IPS-NIHi7 (cell line): ENCODE measurements at regions not wholly inside any gene's neighbourhood (a gene's known extent, or its start where the extent isn't known, plus 50 kb on each side); places are given as distances from the start of the nearest gene placed in this dataset.
A peak's percentile ranks its signal among the peaks of the same experiment; 100 is the strongest.

Experiments used
- DNase-seq: peaks from one replicate; pipeline ENCODE4 v3.0.0; 2012; ENCODE audit warnings: mixed read lengths; ENCODE audit errors: extremely low spot score

DNA sequence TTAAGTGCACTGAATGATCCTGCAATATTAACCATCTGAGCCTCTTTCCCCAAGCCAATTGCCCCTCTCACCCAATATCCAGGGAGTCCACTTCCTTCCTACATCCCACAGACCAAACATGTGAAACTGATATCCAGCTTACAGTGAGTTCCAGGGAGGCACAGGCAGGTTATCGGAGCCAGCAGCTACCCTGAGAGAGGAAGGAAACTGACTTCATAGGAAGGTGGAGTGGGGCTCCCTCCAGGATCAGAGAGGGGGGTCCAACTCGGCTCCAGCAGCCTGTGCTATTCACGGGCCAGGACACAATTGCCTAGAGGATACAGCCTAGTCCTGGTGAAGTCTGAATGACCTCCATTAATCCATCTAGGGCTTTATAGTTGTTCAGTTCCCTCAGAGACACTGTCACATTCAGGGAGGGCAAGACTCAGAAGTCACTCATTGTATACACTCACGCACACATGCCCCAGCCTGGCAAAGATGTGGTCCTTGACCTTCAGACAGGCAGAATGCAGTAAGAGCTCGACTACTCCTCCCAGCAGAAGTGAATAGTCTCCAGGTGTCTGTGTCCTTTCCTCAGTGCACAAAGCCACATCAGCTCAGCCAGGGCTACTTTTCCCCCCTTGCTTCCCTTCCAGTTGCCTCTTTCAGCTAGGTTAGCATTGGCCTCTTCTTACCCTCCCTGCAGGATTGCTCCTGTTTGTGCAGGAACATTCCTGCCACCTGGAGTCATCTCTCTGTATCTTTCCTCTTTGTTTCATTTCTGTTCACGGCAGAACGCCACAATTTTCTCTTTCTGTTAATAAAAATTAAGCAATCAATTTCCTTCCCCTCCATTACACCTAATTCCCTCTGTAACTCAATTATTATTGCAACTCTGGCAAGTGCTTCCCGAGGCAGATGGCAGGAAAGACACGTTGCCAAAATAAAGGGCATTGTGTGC, 501.7 kb downstream of the ARHGEF28 start:
- peak; percentile 33 for DNase-seq

DNA sequence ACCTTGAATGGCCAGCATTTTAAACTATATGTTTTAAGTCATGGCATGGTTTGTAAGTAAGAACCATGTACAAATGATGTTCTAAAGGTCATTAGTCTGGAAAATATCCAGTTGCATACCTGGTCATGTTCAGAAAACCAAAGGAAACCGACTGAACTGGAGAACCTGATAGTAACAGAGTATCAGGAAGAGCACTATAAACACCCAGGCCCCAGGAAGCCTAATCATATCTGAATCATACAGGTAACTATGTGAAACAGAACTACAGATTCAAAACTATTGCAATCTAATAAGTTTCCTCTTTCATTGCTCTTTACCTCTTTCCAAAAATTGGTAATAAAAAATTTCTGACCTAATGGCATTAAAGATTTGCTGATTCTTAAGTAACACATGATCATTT, 500.3 kb downstream of the ARHGEF28 start:
- no peak for DNase-seq

DNA sequence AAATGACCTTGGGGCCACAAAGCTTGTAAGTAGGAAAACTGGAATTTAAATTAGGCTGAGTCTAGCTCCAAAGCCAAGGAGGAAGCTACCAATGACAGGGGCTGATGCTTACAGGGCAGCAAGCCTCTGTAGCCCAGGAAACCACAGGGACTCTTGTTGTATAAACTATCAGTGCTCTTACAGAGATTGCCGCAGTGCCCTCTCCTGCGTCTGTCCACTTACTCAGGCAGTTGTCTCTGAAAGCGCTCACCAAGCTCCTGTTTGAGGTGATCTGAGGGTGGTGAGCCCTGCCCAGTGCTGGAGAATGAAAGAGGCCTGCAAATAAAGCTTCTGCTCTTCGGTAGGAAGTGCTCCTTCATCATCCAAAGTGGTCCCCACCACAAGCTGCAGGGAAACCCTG, 498.8 kb downstream of the ARHGEF28 start:
- no peak for DNase-seq

DNA sequence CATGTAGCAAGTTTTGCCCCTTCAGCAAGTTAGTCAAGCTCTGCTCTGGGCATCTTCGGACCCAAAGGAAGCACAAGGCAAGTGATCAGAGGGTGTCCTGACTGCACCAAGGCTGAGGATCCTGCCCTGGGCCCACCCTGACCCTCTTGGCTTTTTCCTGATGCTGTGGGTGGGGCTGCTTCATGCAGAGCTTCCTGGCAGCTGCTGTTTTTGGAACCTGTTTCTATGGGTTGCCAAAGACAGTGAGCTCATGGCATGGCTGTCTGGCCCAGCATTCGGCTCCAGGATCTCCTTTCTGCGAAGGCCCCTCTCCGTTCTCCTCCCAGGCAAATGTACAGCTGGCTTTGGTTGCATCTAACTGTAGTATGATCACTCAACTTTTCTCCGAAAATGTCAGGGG, 497.9 kb downstream of the ARHGEF28 start:
- no peak for DNase-seq

DNA sequence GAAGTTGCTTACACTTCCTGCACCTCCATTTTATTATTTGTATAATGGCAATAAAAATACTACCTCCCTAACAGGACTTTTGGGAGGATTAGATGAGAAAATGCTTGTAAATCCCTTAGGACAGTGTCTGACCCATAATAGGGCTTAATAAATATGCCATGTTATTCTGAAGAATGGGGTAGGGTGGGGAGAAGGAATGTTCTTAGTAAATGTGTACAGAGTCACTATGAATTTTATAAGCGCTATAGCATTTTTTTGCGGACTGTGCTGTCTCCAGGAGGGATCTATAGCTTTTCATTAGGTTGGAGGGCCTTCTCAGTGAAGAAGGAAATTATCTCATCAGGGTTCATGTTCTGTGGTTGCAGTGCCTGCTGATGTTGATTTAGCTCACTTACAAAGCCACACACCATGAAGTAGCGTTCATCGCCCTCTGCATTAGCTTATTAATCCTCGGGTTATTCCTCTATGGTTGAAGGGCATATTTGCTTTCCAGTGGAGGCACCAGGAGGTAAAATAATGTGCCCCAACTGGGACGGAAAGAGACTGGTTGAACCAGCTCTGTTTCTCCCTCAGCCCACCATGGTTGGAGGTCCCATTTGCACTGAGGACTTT, 497.1 kb downstream of the ARHGEF28 start:
- no peak for DNase-seq

DNA sequence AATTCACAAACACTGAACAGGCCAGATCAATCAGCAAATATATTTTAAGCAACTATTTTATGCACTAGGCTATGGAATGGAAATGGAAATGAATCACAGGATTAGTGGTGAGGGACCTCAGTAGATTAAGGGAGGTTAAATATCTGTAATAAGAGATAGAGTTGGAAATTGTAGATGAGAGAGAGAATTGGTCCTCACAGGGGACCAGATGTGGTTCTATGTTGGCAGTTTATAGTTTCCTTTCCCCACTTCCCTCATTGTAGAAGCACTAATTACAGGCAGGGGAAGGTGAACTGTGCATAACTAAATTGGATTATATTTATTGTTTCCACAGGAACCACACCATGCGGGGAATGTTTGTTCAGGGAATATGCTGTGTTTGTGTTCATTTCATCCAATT, 496.2 kb downstream of the ARHGEF28 start:
- no peak for DNase-seq

DNA sequence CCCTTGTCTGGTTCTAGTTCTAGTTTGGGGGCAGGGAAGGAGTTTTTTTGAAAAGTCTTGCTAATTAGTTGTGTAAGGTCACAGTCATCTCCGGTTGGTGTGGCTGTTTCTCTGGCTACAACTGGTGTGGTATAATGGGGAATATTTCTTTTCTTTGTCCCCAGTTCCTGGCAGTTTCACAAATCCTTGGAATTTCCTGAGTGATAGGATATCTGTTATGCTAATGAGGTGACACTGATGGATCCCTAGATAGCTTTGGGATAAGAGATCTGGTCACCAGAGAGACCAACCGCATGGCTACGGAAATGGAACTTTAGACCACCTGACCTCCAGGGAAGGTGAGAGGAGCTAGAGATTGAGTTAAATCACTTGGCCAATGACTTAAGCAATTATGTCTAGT, 494.6 kb downstream of the ARHGEF28 start:
- no peak for DNase-seq

DNA sequence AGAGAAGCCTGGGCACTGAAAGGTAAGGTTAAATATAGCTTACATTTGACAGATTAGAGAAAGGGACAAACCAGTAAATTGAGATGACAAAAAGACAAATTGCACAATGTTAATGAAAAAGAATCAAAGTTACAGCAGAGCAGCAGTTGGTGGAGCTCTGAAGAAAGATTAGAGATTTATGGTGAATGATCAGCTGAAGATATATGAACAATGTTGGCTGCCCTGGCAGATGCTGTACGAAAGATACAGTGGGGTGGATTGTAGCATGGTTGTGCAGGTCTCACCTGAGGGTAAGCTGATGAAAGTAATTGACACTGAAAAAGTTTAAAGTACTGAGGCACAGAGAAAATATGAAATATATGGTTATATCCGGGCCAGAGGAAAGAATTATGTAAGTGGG, 492.1 kb downstream of the ARHGEF28 start:
- no peak for DNase-seq

DNA sequence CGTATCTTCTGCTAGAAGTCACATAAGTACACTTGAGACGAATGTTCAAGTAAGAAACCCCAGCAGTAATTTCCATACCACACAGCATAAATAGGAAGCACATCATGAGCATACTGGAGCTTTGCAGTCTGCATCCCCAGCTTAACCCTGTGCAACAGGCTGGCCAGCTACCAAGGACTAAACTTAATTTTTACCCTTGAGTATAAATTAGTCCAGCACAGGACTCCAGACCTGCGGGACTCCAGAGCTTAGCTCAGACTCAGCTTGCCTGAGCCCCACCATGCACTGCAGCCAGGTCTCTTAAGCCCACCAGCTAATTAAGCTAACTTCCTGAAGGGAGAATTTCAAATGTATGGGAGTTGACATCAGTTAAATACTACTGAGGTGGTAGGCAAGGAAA, 491.0 kb downstream of the ARHGEF28 start:
- no peak for DNase-seq

DNA sequence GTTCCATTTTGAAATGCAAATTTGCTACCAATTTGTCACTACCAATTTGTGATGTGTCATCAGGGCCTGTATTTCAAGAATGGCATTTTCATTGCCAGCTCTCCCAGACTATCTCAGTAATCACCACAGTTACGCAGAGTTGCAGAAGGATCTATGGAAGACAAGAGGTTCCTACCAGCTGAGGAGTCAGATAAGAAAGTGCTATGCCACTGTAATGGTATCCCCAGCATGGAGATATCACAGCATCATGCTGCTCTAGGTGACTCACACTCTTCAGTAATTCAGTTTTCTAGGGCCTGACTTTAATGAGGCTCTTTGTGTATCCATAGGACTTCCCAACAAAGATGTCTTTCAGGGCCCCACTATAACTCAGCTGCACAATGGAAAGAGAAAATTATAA, 490.3 kb downstream of the ARHGEF28 start:
- DNase-seq, result no peak

DNA sequence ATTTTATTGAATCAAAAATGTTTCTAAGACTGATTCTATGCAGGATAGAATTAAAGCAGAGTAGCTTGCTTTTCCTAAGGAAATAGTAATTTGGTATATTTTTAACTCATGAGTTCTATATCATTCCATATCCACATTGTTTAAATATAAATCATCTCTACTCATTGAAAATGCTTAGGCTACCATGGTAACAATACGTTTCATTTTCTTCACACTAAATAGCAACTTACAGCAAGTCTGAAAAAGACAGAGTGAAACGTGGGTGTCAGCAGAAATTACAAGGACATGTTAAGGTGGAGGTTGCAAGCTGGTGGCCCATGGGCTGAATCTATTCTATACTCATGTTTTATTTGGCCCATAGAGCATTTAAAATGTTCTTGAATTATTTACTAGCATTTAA, 487.9 kb downstream of the ARHGEF28 start:
- no peak for DNase-seq

DNA sequence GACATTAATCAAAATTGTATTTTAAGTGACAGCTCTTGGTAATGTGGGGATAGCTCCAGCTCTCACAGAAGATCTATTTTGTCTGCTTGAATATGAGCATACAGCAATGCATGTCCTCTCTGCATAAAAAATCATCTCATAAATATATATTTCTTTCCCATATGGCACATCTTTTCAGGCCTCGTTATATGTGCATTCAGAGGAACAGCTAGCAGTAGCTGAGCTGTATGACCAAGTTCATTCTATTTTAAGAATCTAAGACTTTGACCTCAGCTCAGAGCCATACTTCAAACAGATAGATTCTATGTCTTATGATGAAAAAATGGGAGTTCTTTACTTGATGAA, 487.2 kb downstream of the ARHGEF28 start:
- no peak for DNase-seq

DNA sequence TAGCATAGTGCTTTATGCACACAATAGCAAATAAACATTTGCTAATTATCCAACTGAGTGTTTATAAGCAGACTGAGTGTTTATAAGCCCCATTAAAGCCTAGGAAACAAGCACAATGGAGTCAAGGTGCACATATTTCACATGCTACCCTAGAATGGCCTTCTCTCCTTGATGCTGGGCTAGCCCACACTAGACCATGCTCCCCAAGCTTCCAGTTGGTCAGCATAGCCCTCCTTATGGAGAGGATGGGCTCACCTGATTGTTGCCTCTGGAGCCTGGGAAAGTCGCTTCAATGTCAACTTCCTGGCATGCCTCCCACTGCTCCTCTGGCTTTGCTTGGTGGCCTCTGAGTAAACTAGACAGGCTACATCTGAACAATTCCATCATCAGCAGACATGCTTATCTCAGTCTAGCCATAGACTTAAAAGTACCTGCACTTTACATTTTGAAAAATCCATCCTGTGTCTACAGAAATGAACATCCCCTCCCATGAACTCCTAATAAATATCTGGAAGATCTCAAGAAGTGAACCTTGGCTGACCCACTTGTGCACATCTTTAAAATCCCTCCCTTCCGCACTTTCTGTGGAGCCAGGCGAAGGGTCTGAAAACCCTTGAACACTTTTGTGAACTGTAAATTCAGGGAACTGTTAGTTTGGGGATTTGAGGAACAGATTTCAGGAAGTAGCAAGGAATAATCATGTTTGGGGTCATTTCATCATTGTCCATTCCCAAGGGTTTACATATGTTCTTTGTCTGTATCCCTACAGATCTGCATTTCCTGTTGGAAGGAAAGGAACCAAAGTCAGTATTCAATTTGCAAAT, 486.6 kb downstream of the ARHGEF28 start:
- no peak for DNase-seq

DNA sequence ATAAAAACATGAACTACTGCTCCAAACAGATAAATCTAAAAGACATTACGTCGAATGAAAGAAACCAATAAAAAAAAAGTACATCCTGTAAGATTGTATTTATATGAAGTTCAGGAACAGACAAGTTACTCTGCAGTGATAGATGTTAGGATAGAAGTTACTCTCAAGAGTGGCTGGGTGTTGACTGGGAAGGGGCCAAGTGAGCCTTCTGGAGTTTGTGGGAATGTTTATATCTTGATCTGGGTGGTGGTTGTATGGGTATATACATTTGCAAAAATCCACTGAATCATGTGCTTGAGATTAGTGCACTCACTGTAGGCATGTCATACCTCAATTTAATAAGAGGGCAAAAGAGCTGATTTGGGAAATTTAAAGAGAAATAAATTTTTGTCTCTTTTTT, 485.8 kb downstream of the ARHGEF28 start:
- no peak for DNase-seq

DNA sequence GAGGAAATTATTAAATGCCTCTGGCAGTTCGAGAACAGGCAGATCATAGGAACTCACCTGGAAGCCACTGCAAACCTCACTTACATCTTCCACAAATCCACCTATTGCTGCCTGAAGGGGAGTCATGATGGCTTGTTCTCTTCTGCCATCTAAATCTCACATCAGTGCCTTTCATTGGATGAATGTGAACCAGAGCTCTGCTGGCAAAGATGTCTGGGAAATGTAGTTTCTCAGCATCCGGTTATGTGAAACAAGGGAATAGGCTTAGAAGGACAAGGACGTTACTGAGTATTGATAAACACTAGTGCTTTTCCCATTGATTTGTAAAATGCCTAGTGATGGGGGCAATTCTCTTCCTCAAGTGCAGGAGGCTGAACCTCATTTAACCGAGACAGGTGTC, 483.3 kb downstream of the ARHGEF28 start:
- DNase-seq, result peak; percentile 52

DNA sequence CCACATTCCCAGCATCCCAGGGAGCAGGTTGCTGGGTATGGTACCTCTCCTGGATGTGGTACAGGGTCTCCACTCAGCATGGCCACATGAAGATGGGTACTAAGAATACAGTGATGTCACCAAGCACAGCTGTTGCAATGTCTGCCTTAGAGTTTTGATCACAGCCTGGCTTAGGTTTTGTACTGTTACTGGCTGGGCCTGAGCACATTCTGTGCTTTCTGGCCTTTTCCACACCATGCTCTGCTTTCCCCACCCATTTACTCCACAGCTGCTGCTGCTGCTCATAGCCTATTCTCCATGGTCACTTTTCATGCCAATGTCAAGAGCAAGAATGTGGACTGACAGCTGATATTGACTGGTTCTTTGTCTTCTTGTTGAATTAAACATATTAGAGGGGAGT, 481.9 kb downstream of the ARHGEF28 start:
- DNase-seq, result no peak

DNA sequence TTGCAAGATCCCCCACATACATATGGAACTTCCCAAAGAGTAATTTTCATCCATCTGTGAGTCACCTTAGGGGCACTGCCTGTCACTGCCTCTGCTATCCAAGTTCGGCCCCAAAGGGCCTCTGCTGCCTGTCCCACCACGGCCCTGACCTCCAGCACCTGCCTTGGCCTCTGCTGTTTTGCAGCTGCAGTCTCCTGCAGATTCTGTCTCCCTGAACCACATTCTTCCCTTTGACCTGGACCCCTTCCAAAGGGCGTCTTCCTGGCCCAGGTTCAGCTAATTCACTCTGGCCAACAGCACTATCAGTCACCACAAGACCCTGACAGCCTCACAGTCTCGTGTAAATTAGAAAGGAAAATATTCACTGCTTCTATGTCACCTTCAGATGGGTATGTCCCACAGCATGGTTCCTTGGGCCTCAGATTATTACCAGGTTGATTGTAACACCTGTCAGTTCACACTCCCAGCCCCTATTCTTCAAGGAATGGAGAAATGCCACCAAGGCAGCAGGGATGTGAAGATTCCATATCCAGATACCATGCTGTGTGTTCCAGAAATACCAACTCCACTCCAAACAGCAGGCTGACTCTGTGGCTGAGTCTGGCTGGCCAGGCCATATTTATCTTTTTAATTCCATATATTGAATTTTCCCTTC, 479.3 kb downstream of the ARHGEF28 start:
- DNase-seq, result no peak

DNA sequence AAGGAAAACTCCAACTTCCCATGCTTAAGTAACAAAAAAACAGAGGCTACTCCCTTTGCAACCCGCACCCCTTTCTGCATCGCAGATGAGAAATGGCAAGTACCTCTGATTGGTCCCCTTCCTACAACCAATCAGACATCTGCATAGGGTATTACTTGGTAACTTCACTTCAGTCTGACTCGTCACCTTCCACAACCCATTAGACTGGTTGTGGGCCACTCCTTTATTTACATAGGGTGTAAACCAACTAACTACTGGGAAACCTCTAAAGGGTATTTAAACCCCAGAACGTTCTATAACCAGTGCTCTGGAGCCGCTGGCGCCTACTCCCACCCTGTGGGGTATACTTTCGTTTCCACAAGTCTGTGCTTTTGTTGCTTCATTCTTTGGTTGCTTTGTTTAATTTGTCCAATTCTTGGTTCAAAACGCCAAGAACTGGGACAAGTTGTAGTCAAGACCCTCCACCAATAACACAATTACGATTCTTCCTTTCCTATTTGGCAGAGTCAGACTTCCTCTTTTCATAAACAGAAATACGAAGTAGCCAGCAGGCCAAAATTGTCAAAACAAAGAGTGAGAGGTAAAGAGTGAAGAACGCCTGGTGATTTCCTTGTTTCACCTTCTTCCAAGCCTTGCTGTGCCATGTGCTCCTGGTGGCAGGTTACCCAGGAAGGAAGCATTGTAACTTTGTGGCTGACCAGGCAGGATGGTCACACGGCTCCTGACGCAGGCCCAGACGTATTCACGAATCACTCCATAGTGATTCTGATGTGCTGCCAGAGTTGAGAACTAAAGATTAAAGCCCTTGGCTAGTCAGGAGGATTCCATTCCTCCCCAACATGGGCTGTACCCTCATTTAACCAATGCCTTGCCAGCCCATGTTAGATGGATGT, 477.4 kb downstream of the ARHGEF28 start:
- no peak for DNase-seq

DNA sequence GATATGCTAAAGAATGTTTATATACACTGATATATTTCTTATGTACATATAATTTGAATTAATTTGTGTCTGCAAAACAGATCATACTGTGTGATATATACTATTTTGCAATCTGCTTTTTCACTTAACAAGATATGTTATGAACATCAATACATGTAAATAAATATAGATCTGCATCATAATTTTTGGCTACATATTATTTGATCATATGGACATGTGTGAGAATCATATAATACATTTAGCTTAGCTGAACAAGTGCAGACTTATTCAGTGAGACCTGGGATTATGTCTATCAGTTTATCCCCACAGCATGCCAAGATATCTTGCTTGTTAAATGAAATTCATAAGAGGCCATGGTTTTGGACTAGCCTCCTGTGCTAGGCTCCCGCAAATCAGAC, 474.3 kb downstream of the ARHGEF28 start:
- DNase-seq, result no peak

DNA sequence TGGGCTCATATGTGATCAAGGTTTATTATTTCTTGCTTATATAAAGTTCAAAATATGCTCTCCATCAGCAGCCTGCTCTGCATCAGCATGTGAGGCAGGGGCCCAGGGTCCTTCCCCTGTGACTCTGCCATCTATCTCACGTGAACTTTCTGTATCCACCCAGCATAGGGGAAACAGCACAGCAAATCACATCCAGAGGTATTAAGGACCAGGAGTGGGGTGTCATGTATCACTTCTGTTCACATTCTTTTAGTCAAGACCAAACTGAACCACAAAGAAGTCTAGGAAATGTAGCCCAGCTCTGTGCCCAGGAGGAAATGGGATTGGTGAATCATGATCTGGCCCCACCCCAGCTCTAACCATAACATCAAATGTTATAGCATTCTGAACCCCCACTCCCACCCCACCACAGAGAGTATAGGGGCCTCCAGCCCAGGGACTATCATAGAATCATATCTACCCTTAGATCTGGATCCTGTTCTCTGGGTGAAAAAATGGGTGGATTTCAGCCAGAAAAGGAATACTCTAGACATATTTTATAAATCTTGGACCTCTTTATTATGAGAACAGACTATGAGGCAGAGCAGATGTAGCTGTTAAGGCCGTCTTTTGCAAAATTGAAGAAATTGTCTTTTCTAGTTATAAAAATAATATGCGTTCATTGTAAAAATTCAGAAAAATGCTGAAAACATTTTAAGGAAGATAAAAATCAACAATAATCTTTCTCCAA, 473.7 kb downstream of the ARHGEF28 start:
- DNase-seq, result no peak
